ENCODE measurements at regions not wholly inside any gene's neighbourhood (a gene's known extent, or its start where the extent isn't known, plus 50 kb on each side); places are given as distances from the start of the nearest gene placed in this dataset.

DNA sequence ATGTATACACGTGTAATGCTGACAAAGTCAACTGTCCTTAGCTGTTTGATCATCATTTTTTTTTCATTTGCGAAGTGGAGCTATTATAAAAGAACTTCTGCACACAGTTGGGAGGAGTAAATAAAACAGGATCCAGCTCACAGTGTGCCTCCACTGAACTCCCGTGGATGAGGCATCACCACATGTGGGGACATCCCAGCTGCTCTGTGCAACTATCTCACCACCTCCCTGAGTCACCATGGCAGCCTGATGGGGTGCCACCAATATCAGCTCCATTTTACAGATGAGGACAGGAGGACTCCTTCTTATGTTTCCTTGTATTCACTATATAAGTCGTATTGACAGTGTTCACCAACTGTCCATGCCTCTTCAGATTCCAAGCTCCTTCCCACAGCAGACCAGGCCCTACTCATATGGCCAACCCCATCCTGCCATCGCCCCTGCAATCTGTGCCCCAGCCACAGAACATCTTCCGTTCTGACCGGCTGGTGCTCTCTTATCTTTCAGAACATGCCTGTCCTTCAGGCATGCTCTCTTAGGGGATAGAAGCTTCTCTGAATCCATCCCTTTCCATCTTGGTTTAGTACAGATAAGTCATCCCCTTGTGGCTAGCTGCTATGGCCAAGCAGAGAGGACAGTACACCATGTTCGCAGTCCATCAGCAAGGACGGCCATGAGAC is 288.1 kb downstream of the RNF144A start:
- peaks cover 0 to under 1% of the 10 kb centered on the region in 2 donors for H3K36me3 ChIP-seq (replicated peaks in 1 of 2; ENCODE audit: control insufficient read depth in 2 of 2, insufficient read depth in 2 of 2, low read length in 2 of 2)
- peaks cover 0 to 8% of the 10 kb centered on the region in 2 donors for H3K4me1 ChIP-seq (ENCODE audit: control insufficient read depth in 2 of 2, insufficient read depth in 1 of 2, low read depth in 1 of 2, low read length in 2 of 2)
- H2AFZ ChIP-seq (ENCODE audit: low read length) = no peak overlapping the region
- H3K23ac ChIP-seq (ENCODE audit: low read depth, low read length, poor library complexity) = no peak overlapping the region
- no peak overlapping the region for H2AK5ac ChIP-seq (ENCODE audit: low read depth, low read length)
- peak overlapping the region; percentile 44 for H2BK12ac ChIP-seq (ENCODE audit: low read length)
- H4K8ac ChIP-seq (ENCODE audit: low read depth, low read length) = no peak overlapping the region
- no peak overlapping the region for H3K9ac ChIP-seq (ENCODE audit: low read depth, low read length, poor library complexity)
- H4K91ac ChIP-seq (ENCODE audit: low read depth, low read length, poor library complexity) = no peak overlapping the region
- no peak overlapping the region for H2BK15ac ChIP-seq (ENCODE audit: low read length)
- no peak overlapping the region for H3K4ac ChIP-seq (ENCODE audit: low read length)
- DNase-seq (ENCODE audit: low spot score) = no peak
- no peaks in the 10 kb centered on the region for H3K27me3 ChIP-seq (ENCODE audit: control insufficient read depth in 3 of 3, insufficient read depth in 3 of 3, low read depth in 1 of 3, low read length in 3 of 3)
- peak overlapping the region; percentile 1 for H3K14ac ChIP-seq (ENCODE audit: low read length)
- no peak overlapping the region for H2BK5ac ChIP-seq (ENCODE audit: low read length)
- no peak overlapping the region for H3K4me3 ChIP-seq (ENCODE audit: low read length in 2 of 2)
- H3K18ac ChIP-seq (ENCODE audit: low read length) = no peak overlapping the region
- no CpG with 5 or more reads among the region's 9 CpGs for WGBS, 2 donors (ENCODE audit: extremely low coverage in 2 of 2, insufficient read length in 2 of 2, insufficient replicate concordance in 1 of 2)
- no peaks in the 10 kb centered on the region for H3K79me1 ChIP-seq (ENCODE audit: low read depth, low read length)
- H3K4me2 ChIP-seq (ENCODE audit: insufficient read depth, low read length, poor library complexity, severe bottlenecking) = no peak overlapping the region
- no peak overlapping the region for H3K27ac ChIP-seq (replicated peaks; ENCODE audit: low read length)
- peaks cover 0 to under 1% of the 10 kb centered on the region in 2 donors for H3K9me3 ChIP-seq (replicated peaks in 1 of 2; ENCODE audit: control insufficient read depth in 2 of 2, insufficient read depth in 1 of 2, low read depth in 1 of 2, low read length in 2 of 2)
- no peak overlapping the region for H2BK120ac ChIP-seq (ENCODE audit: low read depth, low read length)

GRCh38 chr2:7206111-7206810 is 289.0 kb downstream of the RNF144A start:
- no peaks in the 10 kb centered on the region for H3K9me3 ChIP-seq (replicated peaks in 1 of 2; ENCODE audit: control insufficient read depth in 2 of 2, insufficient read depth in 1 of 2, low read depth in 1 of 2, low read length in 2 of 2)
- H2AK5ac ChIP-seq (ENCODE audit: low read depth, low read length) = no peak overlapping the region
- no peak overlapping the region for H4K91ac ChIP-seq (ENCODE audit: low read depth, low read length, poor library complexity)
- H3K79me1 ChIP-seq (ENCODE audit: low read depth, low read length) = no peaks in the 10 kb centered on the region
- no peak overlapping the region for H2BK120ac ChIP-seq (ENCODE audit: low read depth, low read length)
- no peak overlapping the region for H3K4me3 ChIP-seq (ENCODE audit: low read length in 2 of 2)
- no peak overlapping the region for H3K4ac ChIP-seq (ENCODE audit: low read length)
- no peak overlapping the region for H2BK5ac ChIP-seq (ENCODE audit: low read length)
- no peak for DNase-seq (ENCODE audit: low spot score)
- no peak overlapping the region for H3K9ac ChIP-seq (ENCODE audit: low read depth, low read length, poor library complexity)
- peaks cover 0 to 8% of the 10 kb centered on the region in 2 donors for H3K4me1 ChIP-seq (ENCODE audit: control insufficient read depth in 2 of 2, insufficient read depth in 1 of 2, low read depth in 1 of 2, low read length in 2 of 2)
- WGBS, 2 donors (ENCODE audit: extremely low coverage in 2 of 2, insufficient read length in 2 of 2, insufficient replicate concordance in 1 of 2) = no CpG with 5 or more reads among the region's 10 CpGs
- no peak overlapping the region for H3K18ac ChIP-seq (ENCODE audit: low read length)
- no peak overlapping the region for H2BK12ac ChIP-seq (ENCODE audit: low read length)
- H4K8ac ChIP-seq (ENCODE audit: low read depth, low read length) = no peak overlapping the region
- H2BK15ac ChIP-seq (ENCODE audit: low read length) = no peak overlapping the region
- no peaks in the 10 kb centered on the region for H3K36me3 ChIP-seq (replicated peaks in 1 of 2; ENCODE audit: control insufficient read depth in 2 of 2, insufficient read depth in 2 of 2, low read length in 2 of 2)
- no peaks in the 10 kb centered on the region for H3K27me3 ChIP-seq (ENCODE audit: control insufficient read depth in 3 of 3, insufficient read depth in 3 of 3, low read depth in 1 of 3, low read length in 3 of 3)
- H3K23ac ChIP-seq (ENCODE audit: low read depth, low read length, poor library complexity) = no peak overlapping the region
- no peak overlapping the region for H3K4me2 ChIP-seq (ENCODE audit: insufficient read depth, low read length, poor library complexity, severe bottlenecking)
- H2AFZ ChIP-seq (ENCODE audit: low read length) = no peak overlapping the region
- H3K27ac ChIP-seq (replicated peaks; ENCODE audit: low read length) = no peak overlapping the region
- no peak overlapping the region for H3K14ac ChIP-seq (ENCODE audit: low read length)

DNA sequence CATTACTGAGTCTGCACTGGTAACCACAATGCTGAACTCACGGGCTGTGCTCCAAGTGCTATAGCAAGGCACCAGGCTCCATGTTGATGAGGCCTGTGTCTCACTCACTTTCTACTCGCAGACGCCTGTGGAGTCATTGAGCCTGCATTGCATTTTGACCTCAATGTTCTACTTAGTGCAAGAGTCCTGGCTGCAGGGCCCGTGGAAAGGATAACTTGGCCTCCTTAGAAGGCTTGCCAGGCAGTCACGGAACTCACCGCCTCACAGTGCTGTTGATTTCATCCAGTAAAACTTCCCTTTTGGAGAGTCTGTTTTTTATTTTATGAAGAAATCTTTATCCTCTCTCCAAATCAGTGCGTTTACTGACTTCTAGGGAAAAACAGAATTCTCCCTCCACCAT is 290.4 kb downstream of the RNF144A start:
- no peak overlapping the region for H2AK5ac ChIP-seq (ENCODE audit: low read depth, low read length)
- no peak overlapping the region for H2BK12ac ChIP-seq (ENCODE audit: low read length)
- no peak overlapping the region for H3K23ac ChIP-seq (ENCODE audit: low read depth, low read length, poor library complexity)
- no peaks in the 10 kb centered on the region for H3K27me3 ChIP-seq (ENCODE audit: control insufficient read depth in 3 of 3, insufficient read depth in 3 of 3, low read depth in 1 of 3, low read length in 3 of 3)
- no peak overlapping the region for H3K9ac ChIP-seq (ENCODE audit: low read depth, low read length, poor library complexity)
- H3K4me1 ChIP-seq (ENCODE audit: control insufficient read depth in 2 of 2, insufficient read depth in 1 of 2, low read depth in 1 of 2, low read length in 2 of 2) = peaks cover 0 to 11% of the 10 kb centered on the region in 2 donors
- H4K91ac ChIP-seq (ENCODE audit: low read depth, low read length, poor library complexity) = no peak overlapping the region
- no peak overlapping the region for H2AFZ ChIP-seq (ENCODE audit: low read length)
- no CpG with 5 or more reads among the region's 7 CpGs for WGBS, 2 donors (ENCODE audit: extremely low coverage in 2 of 2, insufficient read length in 2 of 2, insufficient replicate concordance in 1 of 2)
- no peak overlapping the region for H3K27ac ChIP-seq (replicated peaks; ENCODE audit: low read length)
- H4K8ac ChIP-seq (ENCODE audit: low read depth, low read length) = no peak overlapping the region
- no peak overlapping the region for H2BK120ac ChIP-seq (ENCODE audit: low read depth, low read length)
- DNase-seq (ENCODE audit: low spot score) = no peak
- H3K79me1 ChIP-seq (ENCODE audit: low read depth, low read length) = no peaks in the 10 kb centered on the region
- no peak overlapping the region for H2BK15ac ChIP-seq (ENCODE audit: low read length)
- H3K36me3 ChIP-seq (replicated peaks in 1 of 2; ENCODE audit: control insufficient read depth in 2 of 2, insufficient read depth in 2 of 2, low read length in 2 of 2) = no peaks in the 10 kb centered on the region
- no peaks in the 10 kb centered on the region for H3K9me3 ChIP-seq (replicated peaks in 1 of 2; ENCODE audit: control insufficient read depth in 2 of 2, insufficient read depth in 1 of 2, low read depth in 1 of 2, low read length in 2 of 2)
- no peak overlapping the region for H3K4ac ChIP-seq (ENCODE audit: low read length)
- H2BK5ac ChIP-seq (ENCODE audit: low read length) = no peak overlapping the region
- no peak overlapping the region for H3K4me2 ChIP-seq (ENCODE audit: insufficient read depth, low read length, poor library complexity, severe bottlenecking)
- H3K18ac ChIP-seq (ENCODE audit: low read length) = no peak overlapping the region
- no peak overlapping the region for H3K14ac ChIP-seq (ENCODE audit: low read length)
- peak overlapping the region in 1 of 2 donors; percentile 33 for H3K4me3 ChIP-seq (ENCODE audit: low read length in 2 of 2)

DNA sequence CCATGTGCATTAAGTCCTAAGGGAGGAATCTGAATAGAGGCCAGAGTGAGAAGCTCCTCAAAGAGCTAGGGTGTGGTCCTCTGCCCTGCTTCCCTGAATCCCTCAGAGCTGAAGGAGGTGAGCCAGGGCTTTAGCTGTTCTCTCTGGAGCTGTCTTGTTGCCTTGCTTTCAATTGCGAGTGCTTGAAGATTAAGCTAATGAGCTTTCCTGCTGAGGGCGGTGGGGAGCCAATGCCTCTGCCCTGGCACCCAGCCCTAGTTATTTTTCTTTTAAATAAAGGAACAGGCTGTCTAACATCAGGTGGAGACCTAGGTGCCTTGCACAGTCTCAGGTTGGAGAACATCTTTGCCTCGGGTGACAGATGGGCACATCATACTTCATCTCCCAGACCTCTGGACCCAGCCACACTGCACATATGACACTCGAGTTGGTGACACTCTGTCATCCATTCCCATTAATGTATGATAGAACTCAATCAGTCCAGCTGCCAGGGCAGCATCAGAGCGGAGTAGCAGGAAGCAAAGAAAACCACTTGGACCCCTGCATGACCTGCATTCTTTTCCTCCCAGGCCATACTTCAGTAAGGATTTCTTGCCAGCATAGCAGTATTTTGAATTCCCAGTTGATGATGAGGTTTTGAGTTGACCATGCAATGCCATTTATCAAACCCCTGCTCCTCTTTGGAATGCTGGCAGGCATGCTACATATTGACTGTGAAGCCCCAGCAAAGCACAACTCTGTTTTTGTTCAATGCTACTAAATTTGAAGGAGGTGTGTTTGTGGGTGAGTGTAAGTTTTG is 292.7 kb downstream of the RNF144A start:
- WGBS, 2 donors (ENCODE audit: extremely low coverage in 2 of 2, insufficient read length in 2 of 2, insufficient replicate concordance in 1 of 2) = no CpG with 5 or more reads among the region's 5 CpGs

More for the DNA sequence above, 292.7 kb downstream of the RNF144A start:
- no peak overlapping the region for H2AK5ac ChIP-seq (ENCODE audit: low read depth, low read length)
- no peaks in the 10 kb centered on the region for H3K27me3 ChIP-seq (ENCODE audit: control insufficient read depth in 3 of 3, insufficient read depth in 3 of 3, low read depth in 1 of 3, low read length in 3 of 3)
- H3K4me2 ChIP-seq (ENCODE audit: insufficient read depth, low read length, poor library complexity, severe bottlenecking) = no peak overlapping the region
- H4K91ac ChIP-seq (ENCODE audit: low read depth, low read length, poor library complexity) = no peak overlapping the region
- H3K36me3 ChIP-seq (replicated peaks in 1 of 2; ENCODE audit: control insufficient read depth in 2 of 2, insufficient read depth in 2 of 2, low read length in 2 of 2) = no peaks in the 10 kb centered on the region
- no peak overlapping the region for H2BK12ac ChIP-seq (ENCODE audit: low read length)
- no peak overlapping the region for H3K9ac ChIP-seq (ENCODE audit: low read depth, low read length, poor library complexity)
- no peak overlapping the region for H2BK5ac ChIP-seq (ENCODE audit: low read length)
- H4K8ac ChIP-seq (ENCODE audit: low read depth, low read length) = no peak overlapping the region
- no peaks in the 10 kb centered on the region for H3K9me3 ChIP-seq (replicated peaks in 1 of 2; ENCODE audit: control insufficient read depth in 2 of 2, insufficient read depth in 1 of 2, low read depth in 1 of 2, low read length in 2 of 2)
- H3K14ac ChIP-seq (ENCODE audit: low read length) = no peak overlapping the region
- no peak overlapping the region for H3K4me3 ChIP-seq (ENCODE audit: low read length in 2 of 2)
- H2AFZ ChIP-seq (ENCODE audit: low read length) = no peak overlapping the region
- no peak for DNase-seq (ENCODE audit: low spot score)
- H2BK120ac ChIP-seq (ENCODE audit: low read depth, low read length) = no peak overlapping the region
- H3K4me1 ChIP-seq (ENCODE audit: control insufficient read depth in 2 of 2, insufficient read depth in 1 of 2, low read depth in 1 of 2, low read length in 2 of 2) = peaks cover 0 to 22% of the 10 kb centered on the region in 2 donors
- H2BK15ac ChIP-seq (ENCODE audit: low read length) = no peak overlapping the region
- no peak overlapping the region for H3K27ac ChIP-seq (replicated peaks; ENCODE audit: low read length)
- no peak overlapping the region for H3K18ac ChIP-seq (ENCODE audit: low read length)
- H3K79me1 ChIP-seq (ENCODE audit: low read depth, low read length) = no peaks in the 10 kb centered on the region
- H3K4ac ChIP-seq (ENCODE audit: low read length) = no peak overlapping the region
- H3K23ac ChIP-seq (ENCODE audit: low read depth, low read length, poor library complexity) = no peak overlapping the region

All from neuronal stem cell (in vitro differentiated cells).